NCI-H2029 treated with DMSO at 0.1 percent for 48 hours (cell line): ENCODE measurements at regions not wholly inside any gene's neighbourhood (a gene's known extent, or its start where the extent isn't known, plus 50 kb on each side); places are given as distances from the start of the nearest gene placed in this dataset.
"Not testable (repeated sequence)": the region's sequence is repeated elsewhere in the genome, so short reads cannot be mapped to it uniquely, and the experiment has no call there.

Experiments used
- DNase-seq: peaks from one replicate; lab custom pipeline; 2025; lab: John Stamatoyannopoulos, UW

DNA sequence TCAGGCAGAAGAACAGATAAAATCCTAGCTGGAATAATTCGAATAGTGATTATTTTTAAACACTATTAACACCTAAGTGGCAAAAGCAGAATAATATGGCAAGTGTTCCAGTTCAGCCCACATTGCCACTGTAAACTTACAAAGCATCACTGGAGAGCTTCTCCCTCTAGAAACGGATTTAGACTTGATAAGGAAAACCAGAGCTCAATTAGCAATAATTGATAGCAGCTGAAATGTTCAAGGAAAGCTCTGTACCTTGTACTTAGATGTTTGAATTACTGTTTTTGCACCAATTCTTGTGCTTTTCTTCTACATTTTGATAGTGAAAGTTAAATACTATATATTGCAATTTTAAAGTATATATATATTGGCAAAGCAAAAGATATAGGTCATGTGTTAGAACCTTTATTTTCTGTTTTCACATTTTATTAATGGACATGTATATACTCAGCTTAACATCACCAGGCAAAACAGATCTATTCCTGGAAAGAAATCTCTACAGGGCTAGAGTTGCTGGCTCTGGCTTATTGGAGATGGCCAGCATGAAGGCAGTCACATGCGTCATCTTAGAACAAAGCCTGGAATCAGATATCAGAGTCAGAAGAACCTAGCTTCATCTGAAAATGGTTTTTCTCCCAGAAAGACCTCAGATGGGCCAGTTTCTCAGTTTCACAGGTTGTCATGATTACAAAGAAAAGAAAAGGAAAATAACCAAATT, 149.1 kb upstream of the CTAGE1 start:
- DNase-seq: no peak

DNA sequence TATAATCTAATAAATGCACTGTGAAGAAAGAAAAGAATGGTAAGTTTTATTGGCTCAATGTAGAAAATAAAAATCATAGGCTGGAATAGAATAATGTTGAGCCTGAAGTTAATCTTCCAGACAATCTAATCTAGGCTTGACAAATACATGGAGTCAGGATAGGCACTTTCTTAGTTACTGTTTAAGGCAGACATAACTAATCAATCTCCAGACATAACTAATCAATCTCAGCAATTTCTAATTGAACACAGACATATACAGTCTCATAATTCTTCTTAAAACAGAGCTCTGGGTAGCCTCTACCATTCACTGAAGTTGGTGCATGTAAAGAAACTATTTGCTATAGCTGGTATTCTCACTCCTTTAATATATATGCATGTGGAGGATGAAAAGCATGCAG, 150.1 kb upstream of the CTAGE1 start:
- DNase-seq: no peak

DNA sequence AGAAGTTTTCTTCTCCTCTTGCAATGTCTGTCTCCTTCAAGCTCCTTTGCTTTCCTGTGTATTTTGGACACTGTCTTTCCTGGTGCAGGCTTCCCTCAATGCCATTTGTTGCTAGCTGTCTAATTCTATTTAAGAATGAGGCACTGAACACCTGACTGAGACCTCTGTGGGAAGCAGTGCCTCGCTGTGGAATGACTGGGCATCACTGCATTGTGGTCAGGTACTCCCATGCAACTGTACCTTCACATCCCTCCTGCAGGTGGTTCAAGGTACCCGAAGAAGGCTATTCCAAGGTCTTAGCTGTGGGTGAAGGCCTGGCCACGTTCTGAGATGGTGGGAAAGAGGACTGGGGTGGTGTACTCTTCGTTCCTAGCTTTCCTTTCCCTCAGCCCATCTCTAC, 152.8 kb upstream of the CTAGE1 start:
- no peak for DNase-seq

DNA sequence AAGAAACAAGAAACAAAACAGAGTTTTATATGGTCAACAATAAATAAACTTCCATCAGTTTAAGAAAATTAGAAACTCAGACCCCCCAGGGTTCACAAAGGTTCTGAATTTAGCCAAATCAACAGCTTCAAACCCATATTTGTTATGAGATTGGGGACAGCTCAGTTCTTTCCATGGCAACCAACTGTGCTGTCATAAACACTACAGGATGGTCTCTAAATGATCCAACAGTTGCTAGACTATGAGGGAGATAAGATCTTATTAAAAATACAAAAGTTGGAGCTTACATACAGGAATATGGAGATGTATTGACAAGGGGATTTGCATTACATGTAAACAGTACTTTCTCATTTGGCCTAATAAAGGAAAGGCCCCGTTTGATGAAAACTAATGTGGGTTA, 154.6 kb upstream of the CTAGE1 start:
- DNase-seq: no peak

- no peak for DNase-seq
Measured at GRCh38 chr18:22579271-22579670, 161.6 kb upstream of the CTAGE1 start.

DNA sequence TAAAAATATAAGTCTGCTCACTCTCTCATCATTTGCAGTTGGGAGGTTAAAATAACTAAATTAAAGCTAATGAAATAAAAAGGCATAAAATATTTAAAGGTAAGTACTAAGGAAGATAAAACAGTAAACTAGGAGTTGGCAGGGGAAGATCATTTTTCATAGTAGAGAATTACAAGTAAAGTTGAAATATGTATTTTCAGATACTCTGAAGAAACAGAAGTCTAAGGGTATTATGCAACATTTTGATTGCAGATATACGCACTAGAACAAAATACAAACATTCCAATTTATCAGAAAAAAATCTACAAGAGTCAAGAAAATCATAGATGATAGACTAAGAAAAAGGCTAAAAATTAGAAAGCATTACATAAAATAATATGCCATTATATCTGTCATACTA, 167.6 kb upstream of the CTAGE1 start:
- no peak for DNase-seq

DNA sequence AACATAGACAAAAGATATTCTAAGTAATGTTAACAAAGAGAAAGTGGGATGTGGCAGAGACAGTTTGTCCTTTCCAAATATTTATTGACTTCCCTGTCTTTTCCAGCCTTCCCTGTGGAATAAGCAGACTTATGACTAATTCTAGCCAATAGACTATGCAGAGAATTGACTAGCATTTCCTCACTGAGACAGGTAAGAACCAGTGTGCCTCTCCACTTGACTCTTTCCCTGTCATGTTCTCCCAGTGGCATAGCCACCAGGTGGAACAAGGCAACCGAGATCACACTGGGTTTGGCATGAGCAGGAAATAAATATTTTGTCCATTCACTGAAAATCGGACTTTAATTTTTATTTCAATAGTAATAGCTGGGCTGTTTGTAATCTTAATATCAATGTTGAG, 168.1 kb upstream of the CTAGE1 start:
- DNase-seq: no peak

- no peak for DNase-seq
Measured at GRCh38 chr18:22591222-22591621, 173.5 kb upstream of the CTAGE1 start.

DNA sequence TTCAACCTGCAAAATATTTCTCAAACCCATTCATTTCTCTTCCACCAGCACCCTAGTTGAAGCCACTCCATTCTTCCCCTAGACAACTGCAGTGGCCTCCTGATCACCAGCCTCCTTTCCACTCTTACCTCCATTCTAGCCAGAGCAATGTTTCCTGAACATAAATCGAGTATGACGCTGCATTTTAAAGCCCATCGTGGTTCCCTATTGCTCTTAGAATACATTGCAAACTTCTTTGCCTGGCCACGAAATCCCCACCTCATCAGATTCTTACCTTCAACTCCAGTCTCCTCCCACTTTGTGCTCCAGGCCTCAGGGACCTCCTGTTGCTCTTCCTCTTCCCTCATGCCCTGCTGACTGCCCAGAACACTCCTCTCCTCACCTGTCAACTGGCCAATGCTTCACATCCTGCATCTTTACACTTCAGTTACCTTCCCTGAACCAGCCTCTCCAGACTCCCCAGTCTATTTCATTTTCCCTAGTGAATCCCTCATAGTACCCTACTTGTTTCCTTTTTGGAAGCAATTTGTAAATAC, 176.5 kb upstream of the CTAGE1 start:
- DNase-seq: no peak

DNA sequence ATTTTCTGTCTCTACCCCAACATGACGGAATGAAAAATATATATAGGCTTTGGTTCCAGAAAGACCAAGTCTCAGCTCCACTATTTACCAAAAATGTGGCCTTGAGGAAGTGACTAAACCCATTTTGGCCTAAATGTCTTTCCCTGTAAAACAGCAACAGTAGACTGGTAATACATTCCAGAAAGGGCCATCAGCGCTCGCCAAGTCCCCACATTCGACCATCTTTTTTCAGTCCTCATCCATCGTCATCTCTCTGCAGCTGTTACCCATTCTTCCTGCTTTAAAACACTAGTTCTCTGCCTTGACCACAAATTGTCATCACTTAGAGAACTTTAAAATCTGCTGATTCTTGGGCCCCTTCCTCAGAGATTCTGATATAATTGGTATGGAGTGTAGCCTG, 183.8 kb upstream of the CTAGE1 start:
- DNase-seq: no peak

DNA sequence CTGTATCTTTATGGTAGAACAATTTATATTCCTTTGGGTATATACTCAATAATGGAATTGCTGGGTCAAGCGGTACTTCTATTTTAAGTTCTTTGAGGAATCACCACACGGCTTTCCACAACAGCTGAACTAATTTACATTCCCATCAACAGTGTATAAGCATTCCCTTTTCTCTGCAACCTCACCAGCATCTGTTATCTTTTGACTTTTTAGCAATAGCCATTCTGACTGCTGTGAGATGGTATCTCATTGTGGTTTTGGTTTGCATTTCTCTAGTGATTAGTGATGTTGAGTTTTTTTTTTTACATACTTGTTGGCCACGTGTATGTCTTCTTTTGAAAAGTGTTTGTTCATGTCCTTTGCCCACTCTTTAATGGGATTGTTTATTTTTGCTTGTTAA, 184.7 kb upstream of the CTAGE1 start:
- not testable (repeated sequence) for DNase-seq

GRCh38 chr18:22603902-22604301, 186.2 kb upstream of the CTAGE1 start:
- no peak for DNase-seq

DNA sequence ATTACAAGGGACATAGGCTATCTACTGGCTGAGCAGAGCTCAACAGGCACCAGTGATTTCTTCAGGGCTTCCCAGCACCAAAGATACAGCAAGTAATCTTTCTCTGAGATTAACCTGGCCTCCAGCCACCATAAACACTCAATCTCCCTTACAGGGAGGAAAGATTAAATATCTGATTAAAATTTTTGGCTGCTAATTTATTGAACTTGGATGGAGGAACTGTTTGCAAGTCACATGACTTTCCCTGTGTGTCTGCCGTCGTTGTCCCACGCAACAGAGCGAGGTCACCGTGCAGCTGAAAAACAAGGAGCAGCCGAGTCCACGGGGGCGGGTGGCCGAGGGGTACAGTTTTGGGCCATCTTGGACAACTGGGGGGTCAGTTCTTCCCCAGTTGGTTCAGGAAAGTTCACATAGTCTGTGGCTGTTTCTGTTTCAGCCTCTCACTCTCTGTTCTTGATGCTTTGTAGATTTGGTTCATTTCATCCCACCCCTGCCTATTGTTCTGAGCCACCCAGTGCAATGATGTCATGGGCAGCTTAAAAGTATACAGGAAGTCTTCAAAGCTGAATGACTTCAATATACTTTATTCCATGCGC, 186.8 kb upstream of the CTAGE1 start:
- no peak for DNase-seq

GRCh38 chr18:22604986-22605421, 187.3 kb upstream of the CTAGE1 start:
- no peak for DNase-seq

GRCh38 chr18:22605736-22606135, 188.0 kb upstream of the CTAGE1 start:
- DNase-seq: no peak

DNA sequence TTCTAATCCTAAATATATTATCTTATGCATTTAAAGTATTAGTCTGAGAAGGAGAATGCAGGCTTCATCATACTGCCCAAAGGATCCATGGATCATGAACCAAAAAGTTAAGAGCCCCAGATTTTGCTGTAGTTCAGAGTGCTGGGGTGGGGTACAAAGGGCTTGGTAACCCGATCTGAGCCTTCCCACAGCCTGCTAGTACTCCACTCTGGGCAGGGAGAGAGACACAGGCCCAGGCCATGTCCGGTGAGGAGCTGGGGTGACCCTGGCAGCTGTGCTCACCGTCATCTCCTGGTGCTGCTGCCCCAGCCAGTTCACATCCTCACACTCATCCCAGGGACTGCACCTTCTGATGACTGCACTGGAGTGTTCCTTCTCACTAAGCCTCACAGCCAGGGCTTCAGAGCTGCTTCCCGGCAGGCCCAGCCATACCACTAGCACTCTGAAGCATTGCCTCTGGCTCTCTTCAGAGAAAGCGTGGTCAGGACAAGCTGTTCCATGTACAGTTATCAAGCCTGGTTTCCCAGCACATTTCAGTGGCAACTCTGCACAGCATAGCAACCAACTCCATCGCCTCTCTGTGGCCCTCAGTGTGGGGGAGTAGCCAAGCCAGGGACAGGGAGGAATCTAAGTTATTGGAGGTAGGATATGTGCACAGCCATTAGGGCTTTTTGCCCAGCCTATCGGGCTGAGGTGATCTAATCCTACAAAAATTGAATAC, 189.0 kb upstream of the CTAGE1 start:
- DNase-seq: no peak

DNA sequence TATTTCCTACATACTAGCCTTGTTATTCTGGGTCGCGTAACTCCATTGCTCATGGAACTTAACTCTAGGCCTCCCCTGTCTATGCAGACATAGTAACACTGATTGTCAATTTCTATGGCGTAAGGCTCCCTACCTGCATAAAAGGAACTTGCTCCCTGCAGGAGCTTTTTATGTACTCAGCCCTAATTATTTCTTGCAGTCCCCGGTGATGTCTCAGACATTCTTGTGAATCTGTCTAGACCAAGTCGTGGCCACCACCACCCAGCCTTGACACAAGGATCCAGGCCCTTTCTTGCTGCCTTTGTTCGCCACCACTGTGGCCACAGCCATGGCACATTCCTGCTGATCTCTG, 189.5 kb upstream of the CTAGE1 start:
- no peak for DNase-seq

- no peak for DNase-seq
Measured at GRCh38 chr18:22608847-22609246, 191.1 kb upstream of the CTAGE1 start.

DNA sequence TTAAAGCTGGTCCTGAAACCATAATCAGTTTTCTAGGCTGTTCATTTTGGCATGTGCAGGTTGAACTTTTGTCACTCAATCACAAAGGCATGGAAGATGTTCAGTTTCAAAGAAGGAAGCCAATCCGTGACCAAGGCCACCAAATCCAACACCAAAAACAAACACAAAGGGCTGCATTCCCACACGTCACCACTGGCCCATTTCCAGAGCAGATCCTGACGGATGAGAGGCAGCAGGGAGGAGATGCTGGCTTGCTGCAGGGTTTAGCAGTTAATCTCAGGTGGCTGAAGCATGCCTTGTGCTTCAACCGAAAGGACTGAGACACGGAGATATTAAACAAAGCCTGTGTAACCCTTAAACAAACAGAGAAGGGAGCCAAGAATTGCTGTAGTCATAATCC, 191.9 kb upstream of the CTAGE1 start:
- peak; percentile 26 for DNase-seq

DNA sequence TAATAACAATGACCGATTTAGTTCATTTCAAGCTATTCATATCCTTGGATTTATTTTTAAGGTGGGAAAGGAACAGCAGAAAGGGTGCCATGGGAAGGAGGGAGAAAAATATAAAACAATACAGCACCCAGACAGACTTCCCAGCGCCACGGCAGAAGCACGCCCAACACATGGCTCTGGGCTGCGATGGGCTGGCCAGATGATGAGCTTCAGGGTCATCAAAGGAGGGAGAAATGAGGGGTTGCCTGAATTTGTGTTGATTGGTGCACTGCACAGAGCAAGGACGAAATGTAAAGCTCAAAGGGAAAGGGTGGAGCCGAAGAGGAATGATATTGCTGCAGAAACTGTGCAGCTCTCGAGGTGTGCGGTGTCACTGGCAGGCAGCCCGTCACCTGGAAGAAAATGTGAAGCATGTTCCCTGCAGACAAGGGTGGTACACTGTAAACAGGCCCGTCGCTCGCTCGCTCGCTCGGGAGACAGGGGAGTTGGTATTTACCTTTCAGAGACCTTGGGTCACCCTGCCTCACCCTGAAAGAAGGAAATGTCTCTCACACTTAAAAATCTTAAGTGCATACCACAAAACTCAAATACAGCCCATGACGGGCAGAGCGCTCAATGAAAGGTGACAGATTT, 195.5 kb upstream of the CTAGE1 start:
- no peak for DNase-seq

GRCh38 chr18:22613788-22614187, 196.1 kb upstream of the CTAGE1 start:
- DNase-seq: no peak

- no peak for DNase-seq
Measured at GRCh38 chr18:22623513-22623912, 205.8 kb upstream of the CTAGE1 start.

DNA sequence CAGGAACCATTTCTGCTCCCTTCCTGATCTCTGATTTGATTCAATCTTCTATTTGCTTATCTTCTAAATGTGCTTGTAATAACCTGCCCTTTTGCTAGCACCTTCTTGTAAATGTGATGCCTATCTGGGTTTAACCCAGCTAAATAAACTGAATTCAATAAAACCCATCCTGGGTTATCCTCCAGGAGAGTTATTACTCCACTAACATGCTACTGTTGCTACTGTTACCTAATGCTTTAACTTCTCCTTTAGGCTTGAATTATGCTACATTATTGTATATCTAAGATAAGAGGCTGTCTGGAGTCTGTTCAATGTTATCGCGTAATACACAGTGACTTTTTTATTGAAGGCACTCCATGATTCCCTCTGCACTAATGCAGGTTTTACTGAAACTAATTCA, 206.5 kb upstream of the CTAGE1 start:
- no peak for DNase-seq
